Smooth muscle cell (in vitro differentiated cells): ENCODE measurements at regions not wholly inside any gene's neighbourhood (a gene's known extent, or its start where the extent isn't known, plus 50 kb on each side); places are given as distances from the start of the nearest gene placed in this dataset.

Source experiments
- DNase-seq: peaks from one replicate; lab custom pipeline; 2025; ENCODE audit not compliant: unreplicated experiment; lab: John Stamatoyannopoulos, UW
- H2AFZ ChIP-seq: fragments of 200-600 bp; sonication (generic); 2 replicates; pipeline ENCODE4 v1.6.0; 2016; ENCODE audit warnings: antibody characterized with exemption, low read depth, mild to moderate bottlenecking
- H3F3A ChIP-seq: fragments of 200-600 bp; sonication (generic); 2 replicates; pipeline ENCODE4 v1.6.0; 2017; ENCODE audit warnings: antibody characterized with exemption, low read depth
- H3K27ac ChIP-seq: fragments of 200-600 bp; sonication (generic); 2 replicates; pipeline ENCODE4 v1.5.1; 2016; ENCODE audit warnings: low read depth, mild to moderate bottlenecking
- H3K27me3 ChIP-seq: fragments of 200-600 bp; sonication (generic); 2 replicates; pipeline ENCODE4 v1.6.1; 2016; ENCODE audit warnings: low read depth, mild to moderate bottlenecking
- H3K36me3 ChIP-seq: fragments of 200-600 bp; sonication (generic); 2 replicates; pipeline ENCODE4 v1.5.1; 2016; ENCODE audit warnings: low read depth
- H3K4me1 ChIP-seq: fragments of 200-600 bp; sonication (generic); 2 replicates; pipeline ENCODE4 v1.5.1; 2016; ENCODE audit warnings: low read depth
- H3K4me2 ChIP-seq: fragments of 200-600 bp; sonication (generic); 2 replicates; pipeline ENCODE4 v1.6.0; 2016; ENCODE audit warnings: mild to moderate bottlenecking
- H3K4me3 ChIP-seq: fragments of 200-600 bp; sonication (generic); 2 replicates; pipeline ENCODE4 v1.5.1; 2016; ENCODE audit warnings: mild to moderate bottlenecking
- H3K79me2 ChIP-seq: fragments of 200-600 bp; sonication (generic); 2 replicates; pipeline ENCODE4 v1.6.0; 2016; ENCODE audit warnings: low read depth, mild to moderate bottlenecking
- H3K9ac ChIP-seq: fragments of 200-600 bp; sonication (generic); 2 replicates; pipeline ENCODE4 v1.6.0; 2016; ENCODE audit warnings: low read depth
- H3K9me3 ChIP-seq: fragments of 200-600 bp; sonication (generic); replicated peaks from 2 replicates; pipeline ENCODE4 v1.5.1; 2016; ENCODE audit warnings: low read depth
- H4K20me1 ChIP-seq: fragments of 200-600 bp; sonication (generic); 2 replicates; pipeline ENCODE4 v1.6.0; 2016; ENCODE audit warnings: low read depth
- CTCF ChIP-seq: fragments of 200-600 bp; sonication (generic); IDR thresholded peaks from 2 replicates; pipeline ENCODE4 v1.5.1; 2017; ENCODE audit warnings: borderline replicate concordance, mild to moderate bottlenecking, antibody characterized with exemption; ENCODE audit not compliant: insufficient read depth, poor library complexity, severe bottlenecking
- WGBS: methylation state at CpG from one replicate; pipeline ENCODE4 v1.1.7; 2016; ENCODE audit warnings: low lambda C conversion rate; 5-methylcytosine and 5-hydroxymethylcytosine counted together

DNA sequence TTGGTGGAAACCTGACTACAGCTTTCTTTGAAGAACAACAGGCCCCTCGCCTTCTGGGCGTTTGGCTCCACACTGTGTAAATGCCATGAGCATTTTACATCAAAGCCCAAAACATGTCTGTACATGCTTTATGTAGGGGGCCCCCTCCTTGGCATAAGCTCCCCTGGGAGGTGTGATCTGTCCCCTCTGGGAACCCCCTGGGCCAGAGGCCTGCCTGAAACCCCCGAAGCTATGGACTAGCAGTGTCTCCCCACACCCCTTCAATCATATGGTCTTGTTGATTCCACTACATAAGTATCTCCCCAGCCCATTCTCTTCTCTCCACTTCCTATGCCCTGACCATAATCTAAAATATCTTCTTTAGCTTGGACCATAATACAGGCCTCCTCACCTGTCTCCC lies 241.5 kb downstream of the C1orf94 start:
- DNase-seq: no peak
- Histone ChIP-seq H3K79me2 (no peaks in the 10 kb centered on the region), H3F3A (no peaks in the 10 kb centered on the region), H3K9ac (no peak overlapping the region), H3K9me3 (no peaks in the 10 kb centered on the region), H3K27me3 (peaks cover 16% of the 10 kb centered on the region), H3K4me3 (no peak overlapping the region), H3K36me3 (no peaks in the 10 kb centered on the region), H2AFZ (no peak overlapping the region), H3K4me2 (no peak overlapping the region), H4K20me1 (no peaks in the 10 kb centered on the region), H3K4me1 (no peaks in the 10 kb centered on the region), H3K27ac (no peak overlapping the region)
- no peak for TF ChIP-seq CTCF
- 68% methylated on average over 3 of the region's 3 CpGs for WGBS

DNA sequence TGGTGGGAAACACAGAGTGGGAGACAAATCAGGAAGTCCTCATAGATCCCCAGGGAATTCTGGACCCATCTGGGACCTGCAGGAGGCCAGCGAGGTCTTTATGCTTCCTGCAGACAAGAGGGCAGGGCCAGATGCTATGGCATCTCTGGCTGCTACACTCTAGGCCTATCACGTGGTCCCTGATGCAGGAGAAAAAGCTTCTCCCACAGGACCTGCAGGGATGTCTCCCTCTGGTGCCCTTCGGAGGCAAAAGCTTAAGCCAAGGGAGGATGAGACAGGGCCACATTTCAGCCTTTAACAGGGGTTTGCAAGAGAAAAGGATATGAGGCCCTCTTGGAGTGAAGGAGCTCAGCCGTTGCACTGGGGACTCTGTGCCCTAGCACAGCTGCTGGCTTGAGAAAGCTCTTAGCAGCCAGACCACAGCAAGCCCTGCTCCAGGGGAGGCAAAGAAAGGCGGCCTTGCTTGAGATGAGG lies 243.0 kb downstream of the C1orf94 start:
- H3K4me2 ChIP-seq: no peak overlapping the region

GRCh38 chr1:34425046-34425445 lies 248.3 kb downstream of the C1orf94 start:
- no peak overlapping the region for H3K9ac ChIP-seq
- no peak overlapping the region for H2AFZ ChIP-seq
- WGBS: 91% methylated on average over 5 of the region's 5 CpGs
- H4K20me1 ChIP-seq: no peaks in the 10 kb centered on the region
- no peaks in the 10 kb centered on the region for H3K79me2 ChIP-seq
- no peaks in the 10 kb centered on the region for H3K36me3 ChIP-seq
- DNase-seq: no peak
- TF ChIP-seq CTCF: no peak
- no peaks in the 10 kb centered on the region for H3K4me1 ChIP-seq
- H3F3A ChIP-seq: no peaks in the 10 kb centered on the region
- no peak overlapping the region for H3K4me2 ChIP-seq
- no peak overlapping the region for H3K27ac ChIP-seq
- no peaks in the 10 kb centered on the region for H3K9me3 ChIP-seq
- H3K27me3 ChIP-seq: peaks cover 10% of the 10 kb centered on the region
- no peak overlapping the region for H3K4me3 ChIP-seq

More for the DNA sequence above, 243.0 kb downstream of the C1orf94 start:
- Histone ChIP-seq H3K36me3 (no peaks in the 10 kb centered on the region), H3F3A (no peaks in the 10 kb centered on the region), H4K20me1 (no peaks in the 10 kb centered on the region), H3K27me3 (peaks cover 16% of the 10 kb centered on the region), H3K4me3 (no peak overlapping the region), H3K9ac (no peak overlapping the region), H3K27ac (no peak overlapping the region), H3K4me1 (no peaks in the 10 kb centered on the region), H2AFZ (no peak overlapping the region), H3K79me2 (no peaks in the 10 kb centered on the region), H3K9me3 (no peaks in the 10 kb centered on the region)
- 53% methylated on average over 5 of the region's 5 CpGs for WGBS
- TF ChIP-seq CTCF: no peak
- no peak for DNase-seq

DNA sequence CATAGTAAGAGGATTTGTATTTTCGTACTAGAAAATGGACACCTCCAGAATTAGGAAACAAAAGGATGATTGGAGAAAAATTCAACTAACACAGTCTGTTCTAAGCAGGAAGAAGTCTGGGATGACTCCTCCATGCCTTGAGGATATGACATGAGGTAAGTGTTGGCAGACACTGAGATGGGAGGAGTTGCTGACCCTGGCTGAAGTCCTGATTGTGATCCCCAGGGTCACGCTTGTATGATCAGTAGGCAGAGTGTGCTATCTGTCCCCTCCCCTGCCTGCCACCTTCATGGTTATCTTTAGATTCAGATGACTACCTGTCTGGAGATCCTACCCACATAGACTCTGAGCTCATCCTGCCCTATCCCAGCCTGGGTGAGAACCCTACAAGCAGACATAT lies 249.1 kb downstream of the C1orf94 start:
- H3K9me3 ChIP-seq: no peaks in the 10 kb centered on the region
- no peak overlapping the region for H3K4me2 ChIP-seq
- no peaks in the 10 kb centered on the region for H3K36me3 ChIP-seq
- H3K27ac ChIP-seq: no peak overlapping the region
- H4K20me1 ChIP-seq: no peaks in the 10 kb centered on the region
- H3K27me3 ChIP-seq: peaks cover 10% of the 10 kb centered on the region
- 70% methylated on average over 2 of the region's 2 CpGs for WGBS
- H3K4me3 ChIP-seq: no peak overlapping the region
- no peaks in the 10 kb centered on the region for H3K4me1 ChIP-seq
- no peak for DNase-seq
- H2AFZ ChIP-seq: no peak overlapping the region
- H3F3A ChIP-seq: no peaks in the 10 kb centered on the region
- no peaks in the 10 kb centered on the region for H3K79me2 ChIP-seq
- H3K9ac ChIP-seq: no peak overlapping the region
- no peak for TF ChIP-seq CTCF
